Progenitor cell of endocrine pancreas (in vitro differentiated cells): ENCODE measurements at regions not wholly inside any gene's neighbourhood (a gene's known extent, or its start where the extent isn't known, plus 50 kb on each side); places are given as distances from the start of the nearest gene placed in this dataset.

Experiments
- DNase-seq: peaks from one replicate; pipeline ENCODE4 v3.0.0; 2021; ENCODE audit warnings: low spot score; ENCODE audit not compliant: unreplicated experiment
- H3K27ac Mint-ChIP-seq: 2 replicates; pipeline ENCODE4 v1.8.0; 2021; ENCODE audit warnings: mild to moderate bottlenecking, moderate library complexity, mixed read lengths
- H3K27me3 Mint-ChIP-seq: 2 replicates; pipeline ENCODE4 v1.8.0; 2021; ENCODE audit warnings: mixed read lengths
- H3K36me3 Mint-ChIP-seq: 2 replicates; pipeline ENCODE4 v1.8.0; 2022; ENCODE audit warnings: mixed read lengths; ENCODE audit not compliant: insufficient read depth
- H3K4me1 Mint-ChIP-seq: 2 replicates; pipeline ENCODE4 v1.8.0; 2021; ENCODE audit warnings: low read depth, mixed read lengths
- H3K4me3 Mint-ChIP-seq: 2 replicates; pipeline ENCODE4 v1.8.0; 2021; ENCODE audit warnings: low read depth, mild to moderate bottlenecking, moderate library complexity, mixed read lengths
- H3K9me3 Mint-ChIP-seq: 2 replicates; pipeline ENCODE4 v1.8.0; 2021; ENCODE audit warnings: low read depth, mixed read lengths
- CTCF ChIP-seq: fragments of 200-600 bp; sonication (generic); IDR thresholded peaks from one replicate; pipeline ENCODE4 v1.5.0; 2021; ENCODE audit warnings: antibody characterized with exemption, mild to moderate bottlenecking; ENCODE audit not compliant: unreplicated experiment

GRCh38 chr3:147152476-147152875 is 253.9 kb downstream of the ZIC4 start:
- Mint-ChIP-seq H3K36me3 (no peaks in the 10 kb centered on the region), H3K27me3 (no peaks in the 10 kb centered on the region), H3K9me3 (peaks cover 8% of the 10 kb centered on the region), H3K27ac (no peak overlapping the region), H3K4me1 (no peaks in the 10 kb centered on the region), H3K4me3 (no peak overlapping the region)
- no peak for DNase-seq
- no peak for TF ChIP-seq CTCF

GRCh38 chr3:147141516-147142288 is 264.6 kb downstream of the ZIC4 start:
- no peak for TF ChIP-seq CTCF
- no peaks in the 10 kb centered on the region for H3K27me3 Mint-ChIP-seq
- H3K27ac Mint-ChIP-seq: no peak overlapping the region
- no peaks in the 10 kb centered on the region for H3K4me1 Mint-ChIP-seq
- no peak for DNase-seq
- H3K9me3 Mint-ChIP-seq: no peaks in the 10 kb centered on the region
- no peaks in the 10 kb centered on the region for H3K36me3 Mint-ChIP-seq
- H3K4me3 Mint-ChIP-seq: no peak overlapping the region

- Mint-ChIP-seq H3K4me1 (no peaks in the 10 kb centered on the region), H3K27ac (no peak overlapping the region), H3K36me3 (no peaks in the 10 kb centered on the region), H3K9me3 (peaks cover under 1% of the 10 kb centered on the region), H3K4me3 (no peak overlapping the region), H3K27me3 (no peaks in the 10 kb centered on the region)
- no peak for DNase-seq
- no peak for TF ChIP-seq CTCF
Measured at GRCh38 chr3:147139341-147139740, 267.0 kb downstream of the ZIC4 start.

GRCh38 chr3:147132168-147132567 is 274.2 kb downstream of the ZIC4 start:
- H3K4me3 Mint-ChIP-seq: no peak overlapping the region
- TF ChIP-seq CTCF: no peak
- peaks cover 15% of the 10 kb centered on the region for H3K9me3 Mint-ChIP-seq
- H3K27me3 Mint-ChIP-seq: no peaks in the 10 kb centered on the region
- no peaks in the 10 kb centered on the region for H3K4me1 Mint-ChIP-seq
- H3K36me3 Mint-ChIP-seq: no peaks in the 10 kb centered on the region
- DNase-seq: no peak
- no peak overlapping the region for H3K27ac Mint-ChIP-seq

- no peak for TF ChIP-seq CTCF
- H3K4me3 Mint-ChIP-seq: no peak overlapping the region
- H3K4me1 Mint-ChIP-seq: no peaks in the 10 kb centered on the region
- no peaks in the 10 kb centered on the region for H3K36me3 Mint-ChIP-seq
- no peak for DNase-seq
- H3K27ac Mint-ChIP-seq: no peak overlapping the region
- H3K9me3 Mint-ChIP-seq: peaks cover 15% of the 10 kb centered on the region
- no peaks in the 10 kb centered on the region for H3K27me3 Mint-ChIP-seq
Measured at GRCh38 chr3:147130461-147130860, 275.9 kb downstream of the ZIC4 start.
